ENCODE measurements at regions not wholly inside any gene's neighbourhood (a gene's known extent, or its start where the extent isn't known, plus 50 kb on each side); places are given as distances from the start of the nearest gene placed in this dataset.

- TF ChIP-seq CTCF (IDR thresholded peaks at IDR 0.05) (no peak), POLR2AphosphoS5 (IDR thresholded peaks at IDR 0.05; ENCODE audit: insufficient read depth in 1 of 2, low read depth in 1 of 2) (no peak)
Observed at GRCh38 chr6:9121549-9121948, 686.2 kb upstream of the SLC35B3 start.

Measured in vagina (tissue), 2 donors.